ENCODE measurements at regions not wholly inside any gene's neighbourhood (a gene's known extent, or its start where the extent isn't known, plus 50 kb on each side); places are given as distances from the start of the nearest gene placed in this dataset.

GRCh38 chr13:97696921-97697320 lies 256.6 kb upstream of the IPO5 start:
- no peak for TF ChIP-seq CTCF (IDR thresholded peaks at IDR 0.05)
- TF ChIP-seq EP300 (IDR thresholded peaks at IDR 0.05) = no peak
- TF ChIP-seq POLR2A (IDR thresholded peaks at IDR 0.05) = no peak
